BE2C (cell line): ENCODE measurements at regions not wholly inside any gene's neighbourhood (a gene's known extent, or its start where the extent isn't known, plus 50 kb on each side); places are given as distances from the start of the nearest gene placed in this dataset.
"Not testable (repeated sequence)": the region's sequence is repeated elsewhere in the genome, so short reads cannot be mapped to it uniquely, and the experiment has no call there.

Source experiments
- DNase-seq: peaks from one replicate; pipeline ENCODE4 v3.0.0-alpha.2; 2020
- H3K27me3 ChIP-seq: fragments of 250-450 bp; sonication (Bioruptor Pico); 2 replicates; pipeline ENCODE4 v1.5.1; 2020; ENCODE audit warnings: mild to moderate bottlenecking
- H3K36me3 ChIP-seq: fragments of 250-450 bp; sonication (Bioruptor Pico); 2 replicates; pipeline ENCODE4 v1.5.1; 2020; ENCODE audit warnings: mild to moderate bottlenecking
- H3K4me1 ChIP-seq: fragments of 250-450 bp; sonication (Bioruptor Pico); 2 replicates; pipeline ENCODE4 v1.5.1; 2020
- H3K4me3 ChIP-seq: 2 replicates; pipeline ENCODE4 v1.5.1; 2011; ENCODE audit warnings: low read depth, low read length
- H3K9me3 ChIP-seq: fragments of 250-450 bp; sonication (Bioruptor Pico); 2 replicates; pipeline ENCODE4 v1.5.1; 2020
- CTCF ChIP-seq: IDR thresholded peaks from 2 replicates; pipeline ENCODE4 v1.5.1; 2012; ENCODE audit warnings: mild to moderate bottlenecking, low read depth, low read length

- Histone ChIP-seq H3K4me3 (no peak overlapping the region), H3K36me3 (no peaks in the 10 kb centered on the region), H3K27me3 (no peaks in the 10 kb centered on the region), H3K4me1 (no peaks in the 10 kb centered on the region), H3K9me3 (no peaks in the 10 kb centered on the region)
- DNase-seq, result no peak
- TF ChIP-seq CTCF, result no peak
These were observed 175.6 kb upstream of the GALNT15 start for GRCh38 chr3:15998911-15999310.

- Histone ChIP-seq H3K36me3 (no peaks in the 10 kb centered on the region), H3K4me1 (no peaks in the 10 kb centered on the region), H3K9me3 (no peaks in the 10 kb centered on the region)
These were observed 169.7 kb upstream of the GALNT15 start for GRCh38 chr3:16004812-16005211.

GRCh38 chr3:16011376-16011775, 163.1 kb upstream of the GALNT15 start:
- no peaks in the 10 kb centered on the region for H3K9me3 ChIP-seq
- no peaks in the 10 kb centered on the region for H3K4me1 ChIP-seq
- H3K27me3 ChIP-seq, result no peaks in the 10 kb centered on the region
- H3K36me3 ChIP-seq, result no peaks in the 10 kb centered on the region
- TF ChIP-seq CTCF, result no peak
- DNase-seq, result no peak
- H3K4me3 ChIP-seq, result no peak overlapping the region

More at GRCh38 chr3:16004812-16005211, 169.7 kb upstream of the GALNT15 start:
- DNase-seq, result no peak
- no peak overlapping the region for H3K4me3 ChIP-seq
- no peak for TF ChIP-seq CTCF
- no peaks in the 10 kb centered on the region for H3K27me3 ChIP-seq

- Histone ChIP-seq H3K4me3 (no peak overlapping the region), H3K4me1 (no peaks in the 10 kb centered on the region), H3K9me3 (no peaks in the 10 kb centered on the region), H3K36me3 (no peaks in the 10 kb centered on the region), H3K27me3 (no peaks in the 10 kb centered on the region)
- DNase-seq, result no peak
- no peak for TF ChIP-seq CTCF
These were observed 162.4 kb upstream of the GALNT15 start for GRCh38 chr3:16012086-16012485.

- H3K4me1 ChIP-seq, result no peaks in the 10 kb centered on the region
- H3K36me3 ChIP-seq, result no peaks in the 10 kb centered on the region
- H3K4me3 ChIP-seq, result no peak overlapping the region
- H3K27me3 ChIP-seq, result no peaks in the 10 kb centered on the region
- no peak for TF ChIP-seq CTCF
- no peak for DNase-seq
- H3K9me3 ChIP-seq, result no peaks in the 10 kb centered on the region
These were observed 160.9 kb upstream of the GALNT15 start for GRCh38 chr3:16013568-16013967.

GRCh38 chr3:16021801-16022200, 152.7 kb upstream of the GALNT15 start:
- not testable (repeated sequence) for H3K9me3 ChIP-seq, H3K36me3 ChIP-seq, H3K27me3 ChIP-seq, H3K4me1 ChIP-seq, DNase-seq, H3K4me3 ChIP-seq

GRCh38 chr3:16023881-16024280, 150.6 kb upstream of the GALNT15 start:
- not testable (repeated sequence) for H3K36me3 ChIP-seq, H3K9me3 ChIP-seq

More at GRCh38 chr3:16023881-16024280, 150.6 kb upstream of the GALNT15 start:
- not testable (repeated sequence) for H3K27me3 ChIP-seq, DNase-seq, H3K4me3 ChIP-seq, H3K4me1 ChIP-seq
